Bronchial epithelial cell (primary cell): ENCODE measurements at regions not wholly inside any gene's neighbourhood (a gene's known extent, or its start where the extent isn't known, plus 50 kb on each side); places are given as distances from the start of the nearest gene placed in this dataset.

Source experiments
- DNase-seq: peaks from one replicate; pipeline ENCODE4 v3.0.0-alpha.2; 2010; ENCODE audit warnings: low read depth
- FAIRE-seq: peaks from 2 replicates; lab custom pipeline; 2011; peaks lifted over from hg19 to GRCh38; lab: Jason Lieb, UNC
- H3K27me3 ChIP-seq: 2 replicates; pipeline ENCODE4 v1.5.1; 2011; ENCODE audit warnings: low read length; ENCODE audit not compliant: control insufficient read depth, insufficient read depth
- H3K36me3 ChIP-seq: 2 replicates; pipeline ENCODE4 v1.5.1; 2011; ENCODE audit warnings: low read length; ENCODE audit not compliant: control insufficient read depth, insufficient read depth
- H3K4me3 ChIP-seq: 2 replicates; pipeline ENCODE4 v1.5.1; 2011; ENCODE audit warnings: mild to moderate bottlenecking, low read depth, low read length, control low read depth
- TF ChIP-seq, protein P1 (sequence below): IDR thresholded peaks from 2 replicates; pipeline ENCODE4 v1.5.1; 2011; ENCODE audit warnings: mild to moderate bottlenecking, moderate library complexity, low read length, control low read depth, inconsistent platforms; ENCODE audit not compliant: insufficient read depth, severe bottlenecking

DNA sequence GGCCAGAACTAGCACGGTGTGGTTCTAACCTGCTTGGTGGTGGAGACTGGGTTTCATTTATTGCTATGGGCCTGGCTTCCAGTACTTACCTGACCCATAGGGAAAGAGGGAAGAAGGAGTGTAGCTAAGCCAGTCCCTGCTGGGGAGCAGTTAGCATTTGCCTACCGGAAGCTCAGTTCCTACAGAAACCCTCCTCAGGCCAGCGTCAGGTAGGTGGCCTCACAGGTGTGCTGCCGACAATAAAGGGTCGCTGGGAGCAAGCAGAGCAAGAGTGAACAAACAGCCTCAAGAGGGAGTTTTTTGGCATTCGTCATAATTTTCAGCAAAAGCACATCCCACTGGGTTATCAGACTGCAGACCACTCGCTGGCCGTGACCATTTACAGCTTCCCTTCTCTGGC is 740.6 kb upstream of the TENM3 start:
- H3K36me3 ChIP-seq = no peaks in the 10 kb centered on the region
- H3K4me3 ChIP-seq = no peak overlapping the region
- FAIRE-seq = no peak
- H3K27me3 ChIP-seq = no peaks in the 10 kb centered on the region
- TF ChIP-seq, protein P1, sequence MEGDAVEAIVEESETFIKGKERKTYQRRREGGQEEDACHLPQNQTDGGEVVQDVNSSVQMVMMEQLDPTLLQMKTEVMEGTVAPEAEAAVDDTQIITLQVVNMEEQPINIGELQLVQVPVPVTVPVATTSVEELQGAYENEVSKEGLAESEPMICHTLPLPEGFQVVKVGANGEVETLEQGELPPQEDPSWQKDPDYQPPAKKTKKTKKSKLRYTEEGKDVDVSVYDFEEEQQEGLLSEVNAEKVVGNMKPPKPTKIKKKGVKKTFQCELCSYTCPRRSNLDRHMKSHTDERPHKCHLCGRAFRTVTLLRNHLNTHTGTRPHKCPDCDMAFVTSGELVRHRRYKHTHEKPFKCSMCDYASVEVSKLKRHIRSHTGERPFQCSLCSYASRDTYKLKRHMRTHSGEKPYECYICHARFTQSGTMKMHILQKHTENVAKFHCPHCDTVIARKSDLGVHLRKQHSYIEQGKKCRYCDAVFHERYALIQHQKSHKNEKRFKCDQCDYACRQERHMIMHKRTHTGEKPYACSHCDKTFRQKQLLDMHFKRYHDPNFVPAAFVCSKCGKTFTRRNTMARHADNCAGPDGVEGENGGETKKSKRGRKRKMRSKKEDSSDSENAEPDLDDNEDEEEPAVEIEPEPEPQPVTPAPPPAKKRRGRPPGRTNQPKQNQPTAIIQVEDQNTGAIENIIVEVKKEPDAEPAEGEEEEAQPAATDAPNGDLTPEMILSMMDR = no peak
- DNase-seq = no peak

DNA sequence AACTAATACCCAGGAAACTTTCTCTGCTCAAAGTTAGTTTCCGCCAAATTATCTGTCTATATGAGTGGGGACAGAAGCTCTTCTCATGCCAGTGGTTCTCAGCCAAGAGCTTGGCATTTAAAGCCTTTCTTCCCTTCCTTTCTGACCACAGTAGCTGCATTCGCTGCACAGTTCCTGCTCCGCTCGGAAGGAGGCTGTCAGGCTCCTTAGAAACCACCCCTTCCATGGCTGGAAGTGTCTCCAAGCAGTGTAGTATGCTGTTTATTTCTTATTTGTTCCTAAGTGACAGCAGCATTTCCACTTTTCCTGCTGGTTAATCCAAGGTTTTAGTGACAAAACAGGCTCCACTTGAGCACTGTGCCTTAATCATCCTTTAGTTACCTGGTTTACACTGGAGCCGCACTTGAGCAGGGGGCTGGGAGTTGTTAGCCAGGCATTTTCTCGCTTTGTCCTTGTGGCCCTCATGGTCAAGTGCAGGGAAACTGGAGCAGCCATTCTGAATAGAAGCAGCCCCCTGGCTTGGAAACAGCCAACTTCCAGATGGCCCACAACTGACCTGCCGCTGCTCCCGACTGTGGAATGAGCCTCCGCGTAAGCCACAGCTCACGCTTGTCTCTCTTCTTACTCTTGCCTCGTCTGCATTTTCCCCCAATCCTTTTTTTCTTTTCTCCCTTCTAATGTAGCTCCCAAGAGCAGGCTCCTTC is 739.4 kb upstream of the TENM3 start:
- TF ChIP-seq, protein P1 = no peak
- no peaks in the 10 kb centered on the region for H3K36me3 ChIP-seq
- FAIRE-seq (no peak), DNase-seq (no peak)
- no peaks in the 10 kb centered on the region for H3K27me3 ChIP-seq
- no peak overlapping the region for H3K4me3 ChIP-seq

DNA sequence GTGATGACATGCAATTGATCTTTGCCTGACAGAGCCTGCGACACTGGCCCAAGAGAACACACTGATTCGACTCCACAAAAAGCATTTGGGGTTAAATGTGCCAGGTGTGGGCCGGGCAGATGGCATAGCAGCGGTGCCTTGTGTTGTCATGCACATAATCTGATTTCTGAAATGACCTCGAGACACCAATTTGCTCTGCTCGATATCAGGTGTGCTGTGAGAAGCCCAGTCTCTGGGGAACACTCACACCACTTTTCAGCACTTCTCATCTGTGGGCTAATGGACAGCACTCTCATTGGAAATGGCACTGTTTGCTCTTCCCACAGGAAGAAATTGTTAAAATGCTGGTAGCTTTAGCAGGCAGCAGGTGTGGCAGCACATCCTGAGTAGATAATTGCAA is 738.3 kb upstream of the TENM3 start:
- Histone ChIP-seq H3K4me3 (no peak overlapping the region), H3K36me3 (no peaks in the 10 kb centered on the region), H3K27me3 (no peaks in the 10 kb centered on the region)
- TF ChIP-seq, protein P1 = no peak
- DNase-seq = no peak
- FAIRE-seq = no peak

DNA sequence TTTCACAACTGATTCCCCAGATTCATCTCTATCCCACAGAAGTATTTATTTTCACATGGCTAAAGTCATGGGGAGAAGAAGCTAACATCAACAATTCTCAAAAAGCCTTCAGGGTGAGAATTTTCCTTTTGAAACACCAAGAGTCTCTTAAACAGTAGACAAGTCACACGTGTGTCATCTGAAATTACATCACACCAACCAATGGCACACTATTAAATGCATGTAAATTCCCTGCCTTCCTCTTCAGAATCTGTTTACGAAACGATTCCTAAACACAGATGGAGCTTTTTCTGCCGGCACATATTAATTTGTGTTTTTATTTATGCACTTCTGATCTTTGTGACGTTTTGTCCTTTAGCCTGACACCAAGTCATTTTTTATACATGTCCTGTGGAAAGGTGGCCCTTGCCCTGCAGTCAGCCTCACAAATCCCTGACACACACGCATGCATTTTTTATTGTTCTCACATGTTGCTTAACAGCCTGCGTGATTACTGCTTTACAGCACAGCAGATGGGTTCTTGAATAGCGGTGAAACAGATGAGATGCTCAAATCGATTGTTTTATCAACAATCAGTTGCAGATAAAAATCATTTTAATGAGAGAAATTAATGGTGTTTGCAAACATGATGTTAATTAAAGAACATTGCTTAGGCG is 735.9 kb upstream of the TENM3 start:
- no peak for DNase-seq
- Histone ChIP-seq H3K4me3 (no peak overlapping the region), H3K27me3 (no peaks in the 10 kb centered on the region), H3K36me3 (no peaks in the 10 kb centered on the region)
- TF ChIP-seq, protein P1 = no peak
- FAIRE-seq = no peak

DNA sequence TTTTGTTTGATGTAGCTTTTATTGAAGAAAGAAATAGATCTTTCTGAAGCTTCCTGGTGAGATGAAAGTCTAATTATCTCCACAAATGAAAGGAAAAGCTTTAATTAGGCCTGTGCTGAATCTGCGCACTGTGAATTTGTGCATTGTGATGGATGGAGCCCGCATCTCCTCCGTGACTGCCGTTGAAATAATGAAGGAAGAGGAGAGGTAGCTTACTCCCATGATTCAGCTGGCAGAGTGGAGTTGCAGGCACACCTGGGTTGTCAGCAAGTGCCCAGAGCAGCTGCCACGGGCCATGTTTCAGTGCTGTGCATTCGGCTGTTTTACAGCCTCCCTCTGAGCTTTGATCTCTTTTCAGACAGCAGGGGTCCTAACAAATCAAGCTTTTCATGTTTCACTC is 735.3 kb upstream of the TENM3 start:
- no peak overlapping the region for H3K4me3 ChIP-seq
- DNase-seq (no peak), FAIRE-seq (no peak)
- no peaks in the 10 kb centered on the region for H3K36me3 ChIP-seq
- TF ChIP-seq, protein P1 = no peak
- no peaks in the 10 kb centered on the region for H3K27me3 ChIP-seq
